Ovary (tissue), 7 donors: ENCODE measurements at regions not wholly inside any gene's neighbourhood (a gene's known extent, or its start where the extent isn't known, plus 50 kb on each side); places are given as distances from the start of the nearest gene placed in this dataset.

Source experiments
- DNase-seq, 5 donors: peaks; one replicate each; pipeline ENCODE4 v3.0.0-alpha.2; 2019 to 2020
- H3K27ac ChIP-seq, 2 donors: fragments of 200-600 bp; one replicate each; pipeline versions ENCODE4 v1.5.1 to v1.8.0; 2019 to 2022
- H3K27me3 ChIP-seq: fragments of 200-600 bp; one replicate; pipeline ENCODE4 v1.8.0; 2022
- H3K36me3 ChIP-seq: fragments of 200-600 bp; sonication (generic); one replicate; pipeline ENCODE4 v1.5.1; 2019
- H3K4me1 ChIP-seq: one replicate; pipeline ENCODE4 v1.8.1; 2013; ENCODE audit warnings: mild to moderate bottlenecking, moderate library complexity; ENCODE audit not compliant: insufficient read depth
- H3K4me3 ChIP-seq: fragments of 200-600 bp; sonication (generic); one replicate; pipeline ENCODE4 v1.5.1; 2017
- H3K9me3 ChIP-seq, 2 donors: fragments of 200-600 bp in 1 of 2; sonication (generic) in 1 of 2; one replicate each; pipeline versions ENCODE4 v1.5.1 to v1.8.1; 2013 to 2019; ENCODE audit warnings: mild to moderate bottlenecking in 1 of 2, moderate library complexity in 1 of 2
- CTCF ChIP-seq, 3 donors: fragments of 450-650 bp in 2 of 3; fragments of 200-600 bp in 1 of 3; IDR thresholded peaks; one replicate each; pipeline versions ENCODE4 v1.5.1 to v1.8.0; 2016 to 2022; ENCODE audit warnings: antibody characterized with exemption in 3 of 3, mild to moderate bottlenecking in 1 of 3
- EP300 ChIP-seq: sonication (generic); formaldehyde crosslinking; IDR thresholded peaks from one replicate; pipeline ENCODE4 v1.6.1; 2017; ENCODE audit warnings: antibody characterized with exemption
- POLR2A ChIP-seq: fragments of 450-650 bp; IDR thresholded peaks from one replicate; pipeline ENCODE4 v1.6.1; 2017; ENCODE audit warnings: antibody characterized with exemption, mild to moderate bottlenecking, moderate library complexity
- WGBS, 3 donors: extraction: QIAGEN DNeasy Blood & Tissue Kit in 1 of 3; methylation state at CpG; one replicate each; pipeline versions ENCODE4 v1.1.5 to v1.1.7; 2013 to 2017; 5-methylcytosine and 5-hydroxymethylcytosine counted together
- intact Hi-C, 4 donors: fragments of 100-400 bp; cut with DNase I; formaldehyde crosslinking; loops; one replicate each; pipeline versions ENCODE4 v1.11.0 to v1.15.1; 2022 to 2023
- donor health status: DM: no; HTN: no; CAD: no; lungs with moderate emphysema.
- donor health status: DM: no; HTN: no; CAD: no.
- donor health status: Bipolar disorder and iron deficiency.
- donor health status: DM: no; HTN: no; CAD: no.
- donor health status: DM: yes; HTN: yes; CAD: no.

GRCh38 chr17:79374087-79374689 lies 236.7 kb downstream of the RBFOX3 start:
- no peaks in the 10 kb centered on the region for H3K27me3 ChIP-seq
- no peak for DNase-seq
- intact Hi-C loops: no loop called here

GRCh38 chr17:79372470-79373238 lies 238.2 kb downstream of the RBFOX3 start:
- Histone ChIP-seq H3K27ac (no peak overlapping the region), H3K27me3 (no peaks in the 10 kb centered on the region), H3K9me3 (no peaks in the 10 kb centered on the region), H3K36me3 (no peaks in the 10 kb centered on the region), H3K4me1 (no peaks in the 10 kb centered on the region), H3K4me3 (no peak overlapping the region)
- TF ChIP-seq CTCF (IDR thresholded peaks at IDR 0.05): no peak
- 41 to 50% (median 50%) methylated on average over 16 of the region's 16 CpGs for WGBS, 3 donors
- intact Hi-C loops: no loop called here
- DNase-seq: no peak

More at GRCh38 chr17:79374087-79374689, 236.7 kb downstream of the RBFOX3 start:
- WGBS, 3 donors: 51 to 58% (median 52%) methylated on average over 22 of the region's 22 CpGs
- TF ChIP-seq EP300 (no peak), CTCF (IDR thresholded peaks at IDR 0.05) (no peak), POLR2A (no peak)
- no peaks in the 10 kb centered on the region for H3K36me3 ChIP-seq
- H3K4me3 ChIP-seq: no peak overlapping the region
- H3K27ac ChIP-seq: no peak overlapping the region
- H3K4me1 ChIP-seq: no peaks in the 10 kb centered on the region
- H3K9me3 ChIP-seq: no peaks in the 10 kb centered on the region

DNA sequence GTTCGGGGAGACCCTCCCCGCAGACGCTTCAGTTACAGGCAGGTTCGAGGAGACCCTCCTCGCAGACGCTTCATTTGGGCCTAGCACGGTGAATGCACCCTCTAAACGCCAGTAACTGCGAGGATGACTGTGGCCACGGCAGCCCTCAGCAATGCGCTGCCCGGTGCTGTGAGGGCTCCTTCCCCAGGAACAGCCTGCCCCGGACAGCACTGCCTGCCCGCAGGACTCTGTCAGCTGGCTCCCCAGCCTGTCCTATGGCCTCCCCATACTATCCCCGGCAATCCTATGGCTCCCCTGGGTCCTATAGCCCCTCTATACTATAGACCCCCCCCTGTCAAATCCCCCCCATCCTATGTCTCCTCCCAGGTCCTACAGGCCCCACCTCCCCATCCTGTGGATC lies 238.9 kb downstream of the RBFOX3 start:
- TF ChIP-seq CTCF (IDR thresholded peaks at IDR 0.05): no peak
- TF ChIP-seq EP300: no peak
- no peak for TF ChIP-seq POLR2A
- intact Hi-C loops: no loop called here
- Histone ChIP-seq H3K27me3 (no peaks in the 10 kb centered on the region), H3K36me3 (no peaks in the 10 kb centered on the region), H3K9me3 (no peaks in the 10 kb centered on the region), H3K4me1 (no peaks in the 10 kb centered on the region), H3K27ac (no peak overlapping the region), H3K4me3 (no peak overlapping the region)
- WGBS, 3 donors: 54 to 66% (median 58%) methylated on average over 15 of the region's 15 CpGs
- no peak for DNase-seq

GRCh38 chr17:79370594-79370993 lies 240.3 kb downstream of the RBFOX3 start:
- H3K27me3 ChIP-seq: no peaks in the 10 kb centered on the region
- H3K27ac ChIP-seq: no peak overlapping the region
- no peaks in the 10 kb centered on the region for H3K36me3 ChIP-seq
- no peak overlapping the region for H3K4me3 ChIP-seq
- intact Hi-C loops: no loop called here
- 58 to 72% (median 71%) methylated on average over 5 of the region's 5 CpGs for WGBS, 3 donors
- no peaks in the 10 kb centered on the region for H3K4me1 ChIP-seq
- no peaks in the 10 kb centered on the region for H3K9me3 ChIP-seq
- TF ChIP-seq CTCF (IDR thresholded peaks at IDR 0.05) (no peak), EP300 (no peak), POLR2A (no peak)
- no peak for DNase-seq
